Endothelial cell of umbilical vein (primary cell): ENCODE measurements at regions not wholly inside any gene's neighbourhood (a gene's known extent, or its start where the extent isn't known, plus 50 kb on each side); places are given as distances from the start of the nearest gene placed in this dataset.

Experiments
- BruUV-seq: library from RNA; stranded (reverse); fragments of 400-500 nt; replicated peaks from 2 replicates; lab custom pipeline; 2021; lab: Mats Ljungman, UMichigan
- CTCF ChIA-PET: fragments of 300-600, 350-600 bp; sonication (Branson Sonifier 250); formaldehyde crosslinking; loops from one replicate; lab custom pipeline; 2021; ENCODE audit warnings: antibody characterized with exemption, inconsistent platforms; lab: Charles Lee
- POLR2A ChIA-PET: fragments of 300-600, 350-600 bp; sonication (Branson Sonifier 250); formaldehyde crosslinking; loops from one replicate; lab custom pipeline; 2021; ENCODE audit warnings: antibody characterized with exemption, inconsistent platforms; lab: Charles Lee
- DNase-seq: peaks from one replicate; pipeline ENCODE4 v3.0.0-alpha.2; 2011; ENCODE audit warnings: low read depth, low spot score
- FAIRE-seq: peaks from 2 replicates; lab custom pipeline; 2011; peaks lifted over from hg19 to GRCh38; lab: Jason Lieb, UNC
- H2AFZ ChIP-seq: 2 replicates; pipeline ENCODE4 v1.6.0; 2012; ENCODE audit warnings: low read depth, low read length, control low read depth, inconsistent platforms
- H3K27ac ChIP-seq: 2 replicates; pipeline ENCODE4 v1.5.1; 2011; ENCODE audit warnings: low read depth, mild to moderate bottlenecking, control low read depth, low read length, moderate library complexity; ENCODE audit not compliant: insufficient read depth
- H3K27me3 ChIP-seq, 2 experiments: 2 replicates each; pipeline versions ENCODE4 v1.6.0 to v1.6.1; 2011; ENCODE audit warnings: low read length in 2 of 2, mixed read lengths in 1 of 2; ENCODE audit not compliant: control insufficient read depth in 2 of 2, insufficient read depth in 2 of 2
- H3K36me3 ChIP-seq, 2 experiments: 2 replicates in 1 of 2; 3 replicates in 1 of 2; pipeline ENCODE4 v1.5.1; 2011; ENCODE audit warnings: low read length in 2 of 2, mild to moderate bottlenecking in 1 of 2, moderate library complexity in 1 of 2; ENCODE audit not compliant: control insufficient read depth in 2 of 2, insufficient read depth in 2 of 2; ENCODE audit errors: extremely low read depth in 1 of 2
- H3K4me1 ChIP-seq: 3 replicates; pipeline ENCODE4 v1.5.1; 2011; ENCODE audit warnings: mild to moderate bottlenecking, low read length; ENCODE audit not compliant: control insufficient read depth, insufficient read depth; ENCODE audit errors: extremely low read depth
- H3K4me2 ChIP-seq: 2 replicates; pipeline ENCODE4 v1.6.1; 2011; ENCODE audit warnings: low read length, control low read depth, mixed read lengths; ENCODE audit not compliant: insufficient read depth
- H3K4me3 ChIP-seq, 3 experiments: fragments of 200-600 bp in 1 of 3; sonication (generic), shearing (Covaris generic) in 1 of 3; replicated peaks in 1 of 3; 2 replicates each; pipeline ENCODE4 v1.5.1; 2011 to 2016; ENCODE audit warnings: control low read depth in 3 of 3, low read length in 3 of 3, mild to moderate bottlenecking in 2 of 3, inconsistent platforms in 1 of 3, low read depth in 1 of 3, moderate library complexity in 1 of 3; ENCODE audit not compliant: insufficient read depth in 1 of 3
- H3K79me2 ChIP-seq: 2 replicates; pipeline ENCODE4 v1.6.0; 2012; ENCODE audit warnings: low read length, inconsistent platforms; ENCODE audit not compliant: control insufficient read depth, insufficient read depth
- H3K9ac ChIP-seq: replicated peaks from 2 replicates; pipeline ENCODE3; 2011; ENCODE audit warnings: low read length, control low read depth; ENCODE audit not compliant: insufficient read depth; ENCODE audit errors: extremely low read depth
- H3K9me1 ChIP-seq: replicated peaks from 3 replicates; pipeline ENCODE4 v1.6.0; 2011; ENCODE audit warnings: mild to moderate bottlenecking, low read length; ENCODE audit not compliant: control insufficient read depth, insufficient read depth; ENCODE audit errors: extremely low read depth
- H3K9me3 ChIP-seq: replicated peaks from 2 replicates; pipeline ENCODE4 v1.5.1; 2012; ENCODE audit warnings: low read length, inconsistent platforms; ENCODE audit not compliant: control insufficient read depth, insufficient read depth
- H4K20me1 ChIP-seq: replicated peaks from 2 replicates; pipeline ENCODE3; 2011; ENCODE audit warnings: mild to moderate bottlenecking, low read length; ENCODE audit not compliant: control insufficient read depth, insufficient read depth; ENCODE audit errors: extremely low read depth
- EZH2 ChIP-seq: IDR thresholded peaks from 2 replicates; pipeline ENCODE4 v1.6.1; 2012; ENCODE audit warnings: borderline replicate concordance, low read depth, mild to moderate bottlenecking, moderate library complexity, low read length, inconsistent platforms; ENCODE audit not compliant: severe bottlenecking
- FOS ChIP-seq: IDR thresholded peaks from 2 replicates; pipeline ENCODE4 v1.6.1; 2011; ENCODE audit warnings: mild to moderate bottlenecking, low read length, moderate library complexity, borderline replicate concordance; ENCODE audit not compliant: insufficient read depth
- GATA2 ChIP-seq: IDR thresholded peaks from 2 replicates; pipeline ENCODE4 v1.7.0; 2011; ENCODE audit warnings: low read depth, mild to moderate bottlenecking, moderate library complexity, mixed read lengths, low read length; ENCODE audit not compliant: insufficient read length, insufficient read depth
- JUN ChIP-seq: IDR thresholded peaks from 2 replicates; pipeline ENCODE4 v1.6.1; 2011; ENCODE audit warnings: borderline replicate concordance, low read depth; ENCODE audit not compliant: insufficient read length, insufficient read depth
- MYC ChIP-seq: IDR thresholded peaks from one replicate; pipeline ENCODE4 v1.6.1; 2011; ENCODE audit warnings: mild to moderate bottlenecking, low read depth, low read length
- POLR2A ChIP-seq: IDR thresholded peaks from 2 replicates; pipeline ENCODE4 v1.6.1; 2012; ENCODE audit warnings: low read depth, mild to moderate bottlenecking, control low read depth, low read length
- POLR2AphosphoS5 ChIP-seq: IDR thresholded peaks from 2 replicates; pipeline ENCODE4 v1.6.1; 2012; ENCODE audit warnings: low read depth, mild to moderate bottlenecking, control low read depth, low read length, moderate library complexity; ENCODE audit not compliant: insufficient read depth
- dilution Hi-C: fragments of 300-500 bp; cut with MboI; formaldehyde crosslinking; loops from one replicate; pipeline ENCODE4 v1.15.0; 2019; ENCODE audit warnings: low sequenced_read_pairs; ENCODE audit not compliant: extremely low pct_ligation_motif_present
- intact Hi-C: fragments of 100-400 bp; cut with micrococcal nuclease; formaldehyde crosslinking; loops from one replicate; pipeline ENCODE4 v1.10.0; 2022
- TF ChIP-seq, protein P1 (sequence below): IDR thresholded peaks from 2 replicates; pipeline ENCODE4 v1.6.1; 2011; ENCODE audit not compliant: insufficient read depth, insufficient read length
- TF ChIP-seq, protein P2 (sequence below), 2 donors: IDR thresholded peaks; 1 replicate in 1 of 2; 2 replicates in 1 of 2; pipeline ENCODE4 v1.5.1; 2011; ENCODE audit warnings: low read length in 2 of 2, mild to moderate bottlenecking in 2 of 2, moderate library complexity in 2 of 2, control low read depth in 1 of 2, inconsistent platforms in 1 of 2, low read depth in 1 of 2; ENCODE audit not compliant: insufficient read depth in 1 of 2; ENCODE audit errors: extremely low read depth in 1 of 2

DNA sequence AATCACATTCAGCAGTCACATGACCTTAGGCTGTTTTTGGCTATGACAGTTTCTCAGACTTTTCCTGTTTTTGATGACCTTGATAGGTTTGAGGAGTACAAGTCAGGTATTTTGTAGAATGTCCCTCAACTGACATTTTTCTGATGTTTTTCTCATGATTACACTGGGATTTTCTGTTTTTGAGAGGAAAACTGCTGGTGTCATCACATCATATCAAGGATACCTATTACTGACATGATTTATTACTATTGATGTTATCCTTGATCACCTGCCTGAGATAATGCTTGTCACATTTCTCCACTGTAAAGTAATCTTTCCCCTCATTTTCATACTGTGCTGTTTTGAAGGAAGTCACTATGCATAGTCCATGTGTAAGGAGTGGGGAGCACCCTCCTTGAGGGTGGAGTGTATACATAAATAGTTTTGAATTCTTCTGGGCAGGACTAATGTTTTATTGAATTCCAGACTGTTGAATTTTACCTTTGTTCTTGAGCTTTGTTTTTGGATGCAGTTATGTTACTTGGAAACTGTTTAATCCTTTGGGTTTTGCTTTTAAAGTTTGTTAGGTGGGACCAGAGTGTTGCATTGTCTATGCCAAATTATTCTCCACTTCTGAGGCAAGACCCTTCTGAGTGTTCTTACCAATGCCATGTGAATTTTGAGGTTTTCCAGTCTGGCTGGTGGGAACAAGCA lies 444.5 kb upstream of the FAR2 start:
- FAIRE-seq: no peak
- H3K27me3 ChIP-seq: no peaks in the 10 kb centered on the region
- POLR2A ChIA-PET: no interaction called here

More for the DNA sequence above, 444.5 kb upstream of the FAR2 start:
- Histone ChIP-seq H3K4me3 (no peak overlapping the region), H4K20me1 (no peaks in the 10 kb centered on the region), H3K4me2 (no peak overlapping the region), H2AFZ (no peak overlapping the region), H3K36me3 (no peaks in the 10 kb centered on the region), H3K9me1 (no peaks in the 10 kb centered on the region), H3K9ac (no peak overlapping the region), H3K4me1 (no peaks in the 10 kb centered on the region), H3K79me2 (no peaks in the 10 kb centered on the region), H3K9me3 (no peaks in the 10 kb centered on the region), H3K27ac (no peak overlapping the region)
- CTCF ChIA-PET: no interaction called here
- BruUV-seq: no TSS peak
- DNase-seq: no peak
- intact Hi-C loops: no loop called here
- dilution Hi-C loops: no loop called here
- no peak for TF ChIP-seq POLR2AphosphoS5
- TF ChIP-seq FOS: no peak
- TF ChIP-seq POLR2A: no peak
- TF ChIP-seq JUN: no peak
- no peak for TF ChIP-seq EZH2
- TF ChIP-seq, protein P1, sequence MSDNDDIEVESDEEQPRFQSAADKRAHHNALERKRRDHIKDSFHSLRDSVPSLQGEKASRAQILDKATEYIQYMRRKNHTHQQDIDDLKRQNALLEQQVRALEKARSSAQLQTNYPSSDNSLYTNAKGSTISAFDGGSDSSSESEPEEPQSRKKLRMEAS: no peak
- no peak for TF ChIP-seq GATA2
- TF ChIP-seq MYC: no peak
- TF ChIP-seq, protein P2, sequence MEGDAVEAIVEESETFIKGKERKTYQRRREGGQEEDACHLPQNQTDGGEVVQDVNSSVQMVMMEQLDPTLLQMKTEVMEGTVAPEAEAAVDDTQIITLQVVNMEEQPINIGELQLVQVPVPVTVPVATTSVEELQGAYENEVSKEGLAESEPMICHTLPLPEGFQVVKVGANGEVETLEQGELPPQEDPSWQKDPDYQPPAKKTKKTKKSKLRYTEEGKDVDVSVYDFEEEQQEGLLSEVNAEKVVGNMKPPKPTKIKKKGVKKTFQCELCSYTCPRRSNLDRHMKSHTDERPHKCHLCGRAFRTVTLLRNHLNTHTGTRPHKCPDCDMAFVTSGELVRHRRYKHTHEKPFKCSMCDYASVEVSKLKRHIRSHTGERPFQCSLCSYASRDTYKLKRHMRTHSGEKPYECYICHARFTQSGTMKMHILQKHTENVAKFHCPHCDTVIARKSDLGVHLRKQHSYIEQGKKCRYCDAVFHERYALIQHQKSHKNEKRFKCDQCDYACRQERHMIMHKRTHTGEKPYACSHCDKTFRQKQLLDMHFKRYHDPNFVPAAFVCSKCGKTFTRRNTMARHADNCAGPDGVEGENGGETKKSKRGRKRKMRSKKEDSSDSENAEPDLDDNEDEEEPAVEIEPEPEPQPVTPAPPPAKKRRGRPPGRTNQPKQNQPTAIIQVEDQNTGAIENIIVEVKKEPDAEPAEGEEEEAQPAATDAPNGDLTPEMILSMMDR (IDR thresholded peaks at IDR 0.05; ENCODE audit: extremely low read depth in 1 of 2, insufficient read depth in 1 of 2, low read depth in 1 of 2, low read length in 2 of 2): no peak
